GM06990 (cell line): ENCODE measurements at regions not wholly inside any gene's neighbourhood (a gene's known extent, or its start where the extent isn't known, plus 50 kb on each side); places are given as distances from the start of the nearest gene placed in this dataset.

ENCODE experiments used
- DNase-seq: peaks from one replicate; pipeline ENCODE4 v3.0.0-alpha.2; 2011; ENCODE audit not compliant: insufficient read length; ENCODE audit errors: extremely low read depth
- H3K27me3 ChIP-seq: replicated peaks from 2 replicates; pipeline ENCODE4 v1.6.0; 2011; ENCODE audit warnings: low read length; ENCODE audit not compliant: control insufficient read depth, insufficient read depth
- H3K36me3 ChIP-seq: 2 replicates; pipeline ENCODE4 v1.5.1; 2011; ENCODE audit warnings: low read length; ENCODE audit not compliant: control insufficient read depth, insufficient read depth
- H3K4me3 ChIP-seq: replicated peaks from 2 replicates; pipeline ENCODE4 v1.5.1; 2011; ENCODE audit warnings: low read depth, mild to moderate bottlenecking, control low read depth, low read length
- TF ChIP-seq, protein P1 (sequence below): IDR thresholded peaks from 2 replicates; pipeline ENCODE4 v1.5.1; 2011; ENCODE audit warnings: low read length, control low read depth, mild to moderate bottlenecking, inconsistent platforms; ENCODE audit not compliant: insufficient read depth, poor library complexity, severe bottlenecking

GRCh38 chr12:75974323-75975187 lies 57.0 kb downstream of the PHLDA1 start:
- H3K36me3 ChIP-seq: no peaks in the 10 kb centered on the region
- no peak overlapping the region for H3K4me3 ChIP-seq
- no peaks in the 10 kb centered on the region for H3K27me3 ChIP-seq
- DNase-seq: no peak
- TF ChIP-seq, protein P1, sequence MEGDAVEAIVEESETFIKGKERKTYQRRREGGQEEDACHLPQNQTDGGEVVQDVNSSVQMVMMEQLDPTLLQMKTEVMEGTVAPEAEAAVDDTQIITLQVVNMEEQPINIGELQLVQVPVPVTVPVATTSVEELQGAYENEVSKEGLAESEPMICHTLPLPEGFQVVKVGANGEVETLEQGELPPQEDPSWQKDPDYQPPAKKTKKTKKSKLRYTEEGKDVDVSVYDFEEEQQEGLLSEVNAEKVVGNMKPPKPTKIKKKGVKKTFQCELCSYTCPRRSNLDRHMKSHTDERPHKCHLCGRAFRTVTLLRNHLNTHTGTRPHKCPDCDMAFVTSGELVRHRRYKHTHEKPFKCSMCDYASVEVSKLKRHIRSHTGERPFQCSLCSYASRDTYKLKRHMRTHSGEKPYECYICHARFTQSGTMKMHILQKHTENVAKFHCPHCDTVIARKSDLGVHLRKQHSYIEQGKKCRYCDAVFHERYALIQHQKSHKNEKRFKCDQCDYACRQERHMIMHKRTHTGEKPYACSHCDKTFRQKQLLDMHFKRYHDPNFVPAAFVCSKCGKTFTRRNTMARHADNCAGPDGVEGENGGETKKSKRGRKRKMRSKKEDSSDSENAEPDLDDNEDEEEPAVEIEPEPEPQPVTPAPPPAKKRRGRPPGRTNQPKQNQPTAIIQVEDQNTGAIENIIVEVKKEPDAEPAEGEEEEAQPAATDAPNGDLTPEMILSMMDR: no peak

GRCh38 chr12:75971253-75971652 lies 60.3 kb downstream of the PHLDA1 start:
- Histone ChIP-seq H3K4me3 (no peak overlapping the region), H3K27me3 (no peaks in the 10 kb centered on the region), H3K36me3 (no peaks in the 10 kb centered on the region)
- TF ChIP-seq, protein P1: no peak
- DNase-seq: no peak

GRCh38 chr12:75970310-75970709 lies 61.3 kb downstream of the PHLDA1 start:
- Histone ChIP-seq H3K4me3 (no peak overlapping the region), H3K36me3 (no peaks in the 10 kb centered on the region), H3K27me3 (no peaks in the 10 kb centered on the region)
- no peak for DNase-seq
- TF ChIP-seq, protein P1: no peak

DNA sequence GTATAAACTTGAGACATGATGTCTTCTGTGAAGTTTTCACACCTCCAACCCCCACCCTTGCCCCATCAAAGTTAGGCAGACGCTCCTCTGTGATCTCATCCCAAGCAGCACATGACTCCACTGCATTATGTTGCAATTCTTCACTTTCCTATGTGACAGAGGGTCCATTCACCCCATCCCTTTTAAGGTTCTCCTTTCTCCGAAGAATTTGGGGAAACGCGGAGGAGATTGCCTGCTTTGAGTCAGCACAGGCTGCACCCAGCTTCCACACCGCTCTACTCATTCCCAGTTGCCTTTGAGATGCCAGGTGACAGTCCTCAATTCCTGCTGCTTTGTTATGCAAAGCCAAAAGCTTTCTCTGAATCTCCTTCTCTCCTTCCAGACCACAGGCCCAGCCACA lies 61.8 kb downstream of the PHLDA1 start:
- Histone ChIP-seq H3K4me3 (no peak overlapping the region), H3K27me3 (no peaks in the 10 kb centered on the region), H3K36me3 (no peaks in the 10 kb centered on the region)
- DNase-seq: no peak
- TF ChIP-seq, protein P1: no peak

GRCh38 chr12:75965661-75966060 lies 65.9 kb downstream of the PHLDA1 start:
- Histone ChIP-seq H3K36me3 (no peaks in the 10 kb centered on the region), H3K27me3 (no peaks in the 10 kb centered on the region), H3K4me3 (no peak overlapping the region)
- DNase-seq: no peak
- TF ChIP-seq, protein P1: no peak
